ENCODE measurements at regions not wholly inside any gene's neighbourhood (a gene's known extent, or its start where the extent isn't known, plus 50 kb on each side); places are given as distances from the start of the nearest gene placed in this dataset.

- TF ChIP-seq CEBPZ (IDR thresholded peaks at IDR 0.05; ENCODE audit: low read depth, low read length) = no peak
- TF ChIP-seq SRF (IDR thresholded peaks at IDR 0.05; ENCODE audit: low read depth in 2 of 2, low read length in 2 of 2) = no peak
- no peak for TF ChIP-seq POLR2AphosphoS2 (IDR thresholded peaks at IDR 0.05; ENCODE audit: low read depth, low read length)
- TF ChIP-seq CUX1 (IDR thresholded peaks at IDR 0.05; ENCODE audit: insufficient replicate concordance, low read depth, low read length) = no peak
- no peak for TF ChIP-seq CHD4 (IDR thresholded peaks at IDR 0.05)
- TF ChIP-seq GABPA (IDR thresholded peaks at IDR 0.05; ENCODE audit: low read depth) = no peak
- TF ChIP-seq SMAD1 (IDR thresholded peaks at IDR 0.05; ENCODE audit: low read depth, partially characterized antibody) = no peak
- no peak for TF ChIP-seq NRF1 (conservative IDR thresholded peaks at IDR 0.05; ENCODE audit: low read depth, low read length)
Measured at GRCh38 chrX:87003031-87003430, 514.6 kb upstream of the KLHL4 start (continued).
